A673 (cell line): ENCODE measurements at regions not wholly inside any gene's neighbourhood (a gene's known extent, or its start where the extent isn't known, plus 50 kb on each side); places are given as distances from the start of the nearest gene placed in this dataset.

Experiments used
- BruUV-seq: library from RNA; stranded (reverse); fragments of 400-500 nt; replicated peaks from 2 replicates; lab custom pipeline; 2021; lab: Mats Ljungman, UMichigan
- CTCF ChIA-PET: fragments of 300-600 bp; sonication (Branson Sonifier 250); formaldehyde crosslinking; loops from one replicate; lab custom pipeline; 2022; ENCODE audit warnings: antibody characterized with exemption; lab: Charles Lee
- POLR2A ChIA-PET: fragments of 300-600 bp; sonication (Branson Sonifier 250); formaldehyde crosslinking; loops from one replicate; lab custom pipeline; 2022; ENCODE audit warnings: antibody characterized with exemption; ENCODE audit not compliant: low non-redundant PET; lab: Charles Lee
- DNase-seq: peaks from one replicate; pipeline ENCODE4 v3.0.0-alpha.2; 2015; ENCODE audit warnings: low spot score
- H3K27ac ChIP-seq: fragments of 200-600 bp; sonication (generic); 2 replicates; pipeline ENCODE4 v1.5.1; 2016; ENCODE audit warnings: mixed run types, low read depth, mild to moderate bottlenecking, mixed read lengths, antibody characterized with exemption, low read length; ENCODE audit not compliant: poor library complexity, severe bottlenecking
- H3K27me3 ChIP-seq: fragments of 200-600 bp; sonication (generic); replicated peaks from 2 replicates; pipeline ENCODE4 v1.6.1; 2017; ENCODE audit warnings: mixed run types, low read depth, mild to moderate bottlenecking, mixed read lengths, antibody characterized with exemption, low read length; ENCODE audit not compliant: insufficient read depth, poor library complexity
- H3K36me3 ChIP-seq: fragments of 200-600 bp; sonication (generic); 2 replicates; pipeline ENCODE4 v1.6.1; 2016; ENCODE audit warnings: mixed run types, mild to moderate bottlenecking, mixed read lengths, antibody characterized with exemption, low read length; ENCODE audit not compliant: insufficient read depth, poor library complexity, severe bottlenecking
- H3K4me1 ChIP-seq: fragments of 200-600 bp; sonication (generic); 2 replicates; pipeline ENCODE4 v1.6.1; 2017; ENCODE audit warnings: mixed run types, mild to moderate bottlenecking, mixed read lengths, antibody characterized with exemption, low read length; ENCODE audit not compliant: insufficient read depth, poor library complexity, severe bottlenecking
- H3K4me3 ChIP-seq: fragments of 200-600 bp; sonication (generic); 2 replicates; pipeline ENCODE4 v1.5.1; 2016; ENCODE audit warnings: low read depth, mixed run types, mild to moderate bottlenecking, mixed read lengths, low read length; ENCODE audit not compliant: poor library complexity, severe bottlenecking
- H3K9me3 ChIP-seq: fragments of 200-600 bp; sonication (generic); 2 replicates; pipeline ENCODE4 v1.6.1; 2016; ENCODE audit warnings: mixed run types, low read depth, mild to moderate bottlenecking, mixed read lengths, antibody characterized with exemption, low read length; ENCODE audit not compliant: poor library complexity, severe bottlenecking
- EZH2 ChIP-seq: fragments of 200-600 bp; sonication (generic); IDR thresholded peaks from 2 replicates; pipeline ENCODE4 v1.6.1; 2017; ENCODE audit warnings: borderline replicate concordance, low read depth, mild to moderate bottlenecking, mixed read lengths, antibody characterized with exemption, low read length; ENCODE audit not compliant: poor library complexity, severe bottlenecking
- intact Hi-C: fragments of 100-400 bp; cut with micrococcal nuclease; formaldehyde crosslinking; loops from one replicate; pipeline ENCODE4 v1.10.0; 2022; ENCODE audit not compliant: unreplicated experiment
- TF ChIP-seq, protein P1 (sequence below): fragments of 300-800, 200-600 bp; sonication (generic); conservative IDR thresholded peaks from 2 replicates; pipeline ENCODE4 v1.5.1; 2017; ENCODE audit warnings: low read depth, mild to moderate bottlenecking, antibody characterized with exemption, low read length, moderate library complexity, mixed read lengths

DNA sequence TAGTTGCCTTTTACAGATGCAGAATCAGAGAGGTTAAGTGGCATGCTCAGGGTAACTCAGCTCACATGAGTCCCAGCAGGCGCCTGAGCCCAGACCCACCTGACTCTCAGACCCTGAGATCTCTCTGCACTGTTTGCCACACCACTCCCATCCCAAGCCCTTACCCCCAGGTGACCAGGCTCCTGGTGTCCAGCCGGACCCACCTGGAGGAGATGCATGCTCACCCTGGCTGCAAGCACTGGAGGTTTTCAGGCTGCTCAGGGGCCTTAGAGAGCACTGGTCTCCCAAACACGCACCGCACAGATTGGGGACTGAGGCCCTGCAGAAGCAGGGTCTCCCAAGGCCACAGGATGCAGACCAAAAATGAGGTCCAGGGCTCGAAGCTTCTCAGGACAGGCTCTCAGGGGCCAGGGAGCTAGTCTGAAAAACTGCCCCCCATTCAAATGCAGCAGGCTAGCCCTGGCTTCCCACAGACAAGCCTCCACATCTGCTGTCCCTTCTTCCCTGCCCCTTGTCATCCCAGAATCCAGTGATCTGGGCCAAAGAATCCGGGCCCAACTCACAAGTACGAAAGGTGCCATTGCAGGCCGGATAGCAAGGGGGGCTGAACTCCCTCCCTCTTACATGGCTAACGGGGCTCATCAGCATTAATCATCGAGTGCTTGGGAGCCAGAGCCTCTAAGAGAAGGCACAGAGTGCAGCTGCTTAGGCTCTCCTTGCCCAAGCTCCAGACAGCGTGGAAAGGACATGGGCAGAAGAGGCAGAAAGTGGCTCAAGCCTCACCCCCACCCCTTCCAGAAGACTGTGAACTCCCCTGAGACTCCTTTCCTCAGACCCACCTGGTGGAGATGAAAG is 90.2 kb upstream of the PRR20G start:
- no peak overlapping the region for H3K4me3 ChIP-seq
- POLR2A ChIA-PET = no interaction called here
- peaks cover 13% of the 10 kb centered on the region for H3K27me3 ChIP-seq
- H3K4me1 ChIP-seq = no peaks in the 10 kb centered on the region
- intact Hi-C loops = no loop called here
- no TSS peak for BruUV-seq
- no peak for DNase-seq
- TF ChIP-seq, protein P1, sequence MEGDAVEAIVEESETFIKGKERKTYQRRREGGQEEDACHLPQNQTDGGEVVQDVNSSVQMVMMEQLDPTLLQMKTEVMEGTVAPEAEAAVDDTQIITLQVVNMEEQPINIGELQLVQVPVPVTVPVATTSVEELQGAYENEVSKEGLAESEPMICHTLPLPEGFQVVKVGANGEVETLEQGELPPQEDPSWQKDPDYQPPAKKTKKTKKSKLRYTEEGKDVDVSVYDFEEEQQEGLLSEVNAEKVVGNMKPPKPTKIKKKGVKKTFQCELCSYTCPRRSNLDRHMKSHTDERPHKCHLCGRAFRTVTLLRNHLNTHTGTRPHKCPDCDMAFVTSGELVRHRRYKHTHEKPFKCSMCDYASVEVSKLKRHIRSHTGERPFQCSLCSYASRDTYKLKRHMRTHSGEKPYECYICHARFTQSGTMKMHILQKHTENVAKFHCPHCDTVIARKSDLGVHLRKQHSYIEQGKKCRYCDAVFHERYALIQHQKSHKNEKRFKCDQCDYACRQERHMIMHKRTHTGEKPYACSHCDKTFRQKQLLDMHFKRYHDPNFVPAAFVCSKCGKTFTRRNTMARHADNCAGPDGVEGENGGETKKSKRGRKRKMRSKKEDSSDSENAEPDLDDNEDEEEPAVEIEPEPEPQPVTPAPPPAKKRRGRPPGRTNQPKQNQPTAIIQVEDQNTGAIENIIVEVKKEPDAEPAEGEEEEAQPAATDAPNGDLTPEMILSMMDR = no peak
- TF ChIP-seq EZH2 = no peak
- H3K9me3 ChIP-seq = peaks cover 4% of the 10 kb centered on the region
- no peak overlapping the region for H3K27ac ChIP-seq
- CTCF ChIA-PET = no interaction called here
- H3K36me3 ChIP-seq = no peaks in the 10 kb centered on the region

DNA sequence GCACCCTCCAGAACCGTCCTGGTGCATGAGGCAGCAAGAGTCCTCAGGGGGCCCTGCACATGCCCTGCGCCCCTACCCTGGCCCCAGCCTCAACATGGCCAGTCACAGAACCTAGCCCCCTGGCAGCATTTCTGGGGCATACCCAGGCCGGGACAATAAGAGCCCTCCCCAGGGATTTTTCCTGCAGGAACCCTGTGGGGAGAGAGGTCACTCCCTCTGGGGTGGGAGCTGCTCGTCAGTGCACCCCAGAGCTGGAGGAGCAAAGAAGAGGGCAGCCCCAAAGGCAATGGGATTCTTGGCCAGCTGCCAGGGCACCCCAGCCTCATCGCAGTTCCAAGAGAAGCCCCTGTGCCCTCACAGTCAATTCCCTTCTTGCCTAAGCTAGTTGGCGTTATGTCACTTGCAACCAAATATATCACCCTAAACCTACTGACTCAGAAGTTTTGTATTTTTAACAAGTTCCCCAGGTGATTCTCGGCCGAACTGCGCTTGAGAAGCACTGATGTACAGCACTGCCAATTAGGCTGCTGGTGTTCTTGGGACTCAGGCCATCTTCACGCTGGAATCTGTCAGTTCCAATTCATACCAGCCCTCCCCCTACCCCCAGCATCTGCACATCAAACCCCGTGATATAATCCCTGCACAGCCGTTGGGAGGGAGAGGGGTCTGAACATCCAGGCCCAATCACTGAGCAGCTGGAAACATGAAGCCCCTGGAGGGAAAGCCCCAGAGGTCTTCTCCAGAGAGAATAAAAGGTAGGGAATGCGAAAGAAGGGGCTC is 87.5 kb upstream of the PRR20G start:
- ChIA-PET POLR2A (no interaction called here), CTCF (interaction anchor here (0.5 kb wide), 1 partner anchor 51 kb away, joined by 7 read pairs; no protein-coding TSS in a partner anchor)
- H3K9me3 ChIP-seq = no peaks in the 10 kb centered on the region
- no peak for TF ChIP-seq EZH2
- TF ChIP-seq, protein P1 = no peak
- H3K36me3 ChIP-seq = no peaks in the 10 kb centered on the region
- no peak for DNase-seq
- no peak overlapping the region for H3K4me3 ChIP-seq
- H3K27me3 ChIP-seq = no peaks in the 10 kb centered on the region
- intact Hi-C loops = no loop called here
- H3K27ac ChIP-seq = no peak overlapping the region
- no TSS peak for BruUV-seq
- H3K4me1 ChIP-seq = no peaks in the 10 kb centered on the region

DNA sequence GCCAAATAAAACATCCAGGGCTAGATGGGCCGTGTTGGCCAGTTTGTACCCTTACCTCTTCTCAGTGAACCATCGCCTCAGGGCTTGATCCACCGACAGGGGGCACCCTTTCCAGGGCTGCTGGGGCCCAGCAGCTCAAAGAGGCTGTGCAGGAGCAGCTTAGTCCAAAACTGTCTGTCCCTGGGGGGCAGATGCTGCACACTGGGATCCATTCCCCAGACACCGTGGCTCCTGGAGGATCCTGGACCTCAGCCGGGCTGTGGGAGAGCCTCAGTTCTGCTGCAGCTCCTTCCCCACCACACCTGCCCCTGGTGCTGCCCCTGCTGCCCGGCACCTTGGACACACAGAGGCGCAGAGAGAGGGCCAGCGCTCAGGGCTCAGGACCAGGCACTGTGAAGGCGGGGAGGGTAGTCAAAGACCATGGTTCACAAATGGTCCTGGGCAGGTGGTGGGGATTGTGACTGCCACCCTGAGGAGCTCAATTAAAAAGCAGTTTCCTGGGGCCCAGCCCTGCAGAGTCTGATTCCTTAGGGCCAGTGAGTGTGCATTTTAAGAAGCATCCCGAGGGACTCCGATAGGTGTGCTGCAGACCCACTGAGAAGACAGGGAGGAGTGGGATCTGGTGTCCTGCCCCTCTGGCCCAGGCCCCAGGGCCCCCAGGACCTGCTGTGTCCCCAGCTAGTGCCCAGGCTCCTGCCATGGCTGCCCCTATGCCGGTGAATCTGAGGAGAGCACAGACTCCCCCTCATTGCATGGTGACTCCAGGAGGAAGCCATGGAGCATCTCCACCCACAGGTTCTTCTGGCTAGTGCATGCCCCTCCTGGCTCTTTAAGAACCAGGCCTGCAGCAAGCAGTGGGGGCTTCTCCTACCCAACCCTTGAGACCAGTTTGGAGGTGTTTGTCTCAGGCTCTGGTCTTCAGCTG is 86.5 kb upstream of the PRR20G start:
- intact Hi-C loops = no loop called here
- Histone ChIP-seq H3K36me3 (no peaks in the 10 kb centered on the region), H3K4me1 (no peaks in the 10 kb centered on the region), H3K27ac (no peak overlapping the region), H3K27me3 (no peaks in the 10 kb centered on the region), H3K4me3 (no peak overlapping the region), H3K9me3 (no peaks in the 10 kb centered on the region)
- TF ChIP-seq, protein P1 = peak; percentile 56
- no peak for TF ChIP-seq EZH2
- DNase-seq = peak; percentile 21
- ChIA-PET POLR2A (no interaction called here), CTCF (interaction anchor here (0.8 to 1.0 kb wide), 2 partner anchors 10 to 81 kb away, joined by 3 to 5 read pairs; no protein-coding TSS in a partner anchor)
- BruUV-seq = no TSS peak
